ENCODE measurements at regions not wholly inside any gene's neighbourhood (a gene's known extent, or its start where the extent isn't known, plus 50 kb on each side); places are given as distances from the start of the nearest gene placed in this dataset.

DNA sequence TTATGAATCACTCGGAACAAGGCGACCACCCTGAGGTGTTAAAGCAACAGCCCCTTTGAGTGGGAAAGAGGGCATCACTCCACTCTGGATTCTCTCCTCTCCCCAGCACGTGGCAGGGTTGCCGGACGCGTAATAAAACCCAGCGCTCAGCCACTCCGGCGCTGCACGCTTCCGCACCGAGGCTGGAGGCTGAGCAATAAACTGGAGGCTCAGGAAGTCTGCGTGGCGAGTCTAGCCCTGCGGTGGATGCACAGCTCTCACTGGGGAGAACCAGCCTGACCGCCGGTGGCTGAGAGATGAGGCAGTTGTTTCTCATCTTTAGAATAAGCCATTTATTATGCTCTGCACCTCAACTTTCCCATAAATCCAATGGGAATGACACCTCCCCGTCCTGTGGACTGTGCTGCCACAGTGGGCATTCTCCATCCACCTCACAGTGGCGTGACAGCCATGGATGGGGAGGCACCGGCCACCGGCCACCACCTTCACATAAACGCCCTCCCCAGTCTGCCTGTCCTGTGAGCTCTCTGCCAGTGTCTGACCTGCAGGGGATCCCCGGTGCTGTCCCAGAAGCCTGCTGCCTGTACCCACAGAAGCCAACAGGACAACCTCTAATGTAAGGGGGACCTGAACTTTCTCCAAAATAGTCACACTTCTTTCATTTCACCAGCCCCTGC lies 64.2 kb upstream of the GGTLC1 start:
- Mint-ChIP-seq H3K27me3 (no peaks in the 10 kb centered on the region), H3K9me3 (no peaks in the 10 kb centered on the region), H3K27ac (no peak overlapping the region), H3K4me3 (no peak overlapping the region), H3K4me1 (peaks cover 41% of the 10 kb centered on the region), H3K36me3 (ENCODE audit: low read depth) (peaks cover 2% of the 10 kb centered on the region)
- ChIA-PET CTCF (no interaction called here), POLR2A (no interaction called here)
- DNase-seq: no peak

DNA sequence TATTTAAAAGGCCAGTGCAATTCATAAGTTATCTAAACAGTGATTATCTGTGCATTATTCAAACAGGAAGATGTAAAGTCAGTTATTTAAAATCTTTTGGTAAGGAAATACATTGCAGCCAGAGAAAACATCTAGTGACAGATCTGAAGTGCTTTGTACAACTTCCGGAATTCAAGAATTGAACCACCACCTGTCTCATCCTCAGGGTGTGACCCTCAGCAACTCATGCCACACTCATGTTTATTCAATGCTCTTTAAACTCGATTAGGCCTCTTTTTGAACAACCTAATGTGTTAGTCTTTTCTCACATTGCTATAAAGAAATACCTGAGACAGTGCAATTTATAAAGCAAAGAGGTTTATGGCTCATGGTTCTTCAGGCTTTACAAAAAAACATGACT lies 62.6 kb upstream of the GGTLC1 start:
- H3K4me1 Mint-ChIP-seq: peaks cover 52% of the 10 kb centered on the region
- ChIA-PET CTCF (no interaction called here), POLR2A (no interaction called here)
- peaks cover 6% of the 10 kb centered on the region for H3K36me3 Mint-ChIP-seq (ENCODE audit: low read depth)
- no peak overlapping the region for H3K4me3 Mint-ChIP-seq
- DNase-seq: no peak
- no peaks in the 10 kb centered on the region for H3K27me3 Mint-ChIP-seq
- H3K27ac Mint-ChIP-seq: peak overlapping the region; percentile 84
- H3K9me3 Mint-ChIP-seq: peaks cover 3% of the 10 kb centered on the region

DNA sequence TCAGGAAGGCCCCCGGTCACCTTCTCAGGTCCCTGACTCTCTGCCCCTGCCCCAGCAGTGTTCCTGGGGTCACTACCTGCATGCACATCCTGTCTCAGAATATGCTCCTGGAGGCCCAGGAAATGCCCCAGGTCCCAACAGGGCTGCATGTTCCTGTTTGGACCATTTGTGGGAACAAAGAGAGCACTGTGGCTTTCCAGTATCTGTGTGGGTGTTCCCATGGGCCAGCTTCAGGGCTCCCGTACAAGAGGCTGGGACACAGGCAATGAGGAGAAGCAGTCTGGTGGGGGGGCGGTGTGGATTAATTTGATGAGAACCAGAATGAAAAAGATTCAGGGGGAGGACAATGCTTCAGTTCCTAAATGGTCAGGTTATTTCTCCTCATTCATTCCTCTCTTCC lies 61.5 kb upstream of the GGTLC1 start:
- Mint-ChIP-seq H3K4me1 (peaks cover 62% of the 10 kb centered on the region), H3K27me3 (no peaks in the 10 kb centered on the region), H3K36me3 (ENCODE audit: low read depth) (peaks cover 6% of the 10 kb centered on the region), H3K9me3 (peaks cover 3% of the 10 kb centered on the region), H3K4me3 (no peak overlapping the region), H3K27ac (peak overlapping the region; percentile 73)
- ChIA-PET POLR2A (no interaction called here), CTCF (interaction anchor here (0.9 to 1.4 kb wide), 3 partner anchors 11 to 15 kb away, joined by 3 to 4 read pairs (median 3); no protein-coding TSS in a partner anchor)
- DNase-seq: no peak

DNA sequence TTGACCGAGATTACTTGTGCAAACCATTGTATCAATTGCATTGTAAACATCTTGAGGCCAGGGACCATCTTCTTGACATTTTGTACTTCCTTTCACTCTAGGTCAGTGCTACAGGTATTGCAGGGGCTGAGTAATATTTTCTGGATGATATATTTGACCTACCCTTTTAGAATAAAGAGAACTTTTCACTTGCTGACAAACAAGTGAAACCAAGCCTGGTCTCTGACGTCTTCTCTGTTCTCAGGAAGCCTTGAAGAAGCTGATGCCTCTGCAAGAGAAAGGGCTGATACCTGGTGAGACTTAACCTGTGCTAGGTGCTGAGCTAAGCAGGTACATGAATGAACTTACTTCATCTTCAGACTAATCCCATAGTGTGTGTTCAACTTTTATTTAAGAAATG lies 60.5 kb upstream of the GGTLC1 start:
- Mint-ChIP-seq H3K9me3 (peaks cover 3% of the 10 kb centered on the region), H3K4me3 (no peak overlapping the region), H3K27me3 (no peaks in the 10 kb centered on the region), H3K4me1 (peaks cover 69% of the 10 kb centered on the region), H3K27ac (no peak overlapping the region), H3K36me3 (ENCODE audit: low read depth) (peaks cover 6% of the 10 kb centered on the region)
- no peak for DNase-seq
- ChIA-PET CTCF (interaction anchor here (0.7 to 1.4 kb wide), 3 partner anchors 14 to 72 kb away, joined by 3 to 4 read pairs (median 3); no protein-coding TSS in a partner anchor), POLR2A (no interaction called here)

DNA sequence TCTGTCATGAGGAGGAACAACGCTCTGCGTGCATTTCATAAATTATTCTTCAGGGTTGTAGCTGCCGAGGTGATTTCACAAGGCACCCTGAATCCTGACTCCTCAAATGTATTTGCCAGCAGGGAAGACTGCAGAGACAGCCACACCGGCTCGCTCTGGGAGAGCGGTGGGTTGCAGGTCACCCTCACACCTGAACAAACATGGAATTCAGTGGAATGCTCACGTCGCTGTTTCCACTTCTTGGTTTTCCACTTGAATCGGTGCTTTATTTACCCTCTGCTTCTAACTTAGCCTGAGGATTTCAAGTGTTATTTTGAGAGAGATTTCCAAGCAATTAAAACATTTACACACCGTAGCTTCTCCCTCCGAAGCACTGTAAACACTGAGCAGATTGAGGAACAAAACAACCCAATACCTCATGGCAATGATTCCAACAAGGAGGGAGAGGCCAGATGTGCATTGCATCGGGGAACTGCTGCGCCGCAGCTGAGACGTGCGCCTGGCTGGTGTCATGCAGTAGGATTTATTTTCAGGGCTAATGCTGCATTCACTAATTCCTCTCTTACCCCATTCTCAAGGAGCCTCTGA lies 59.5 kb upstream of the GGTLC1 start:
- Mint-ChIP-seq H3K4me1 (peaks cover 69% of the 10 kb centered on the region), H3K27ac (no peak overlapping the region), H3K36me3 (ENCODE audit: low read depth) (peaks cover 6% of the 10 kb centered on the region), H3K27me3 (no peaks in the 10 kb centered on the region), H3K9me3 (peaks cover 3% of the 10 kb centered on the region), H3K4me3 (no peak overlapping the region)
- ChIA-PET CTCF (interaction anchor here (0.7 to 1.3 kb wide), 2 partner anchors 10 to 36 kb away, joined by 3 to 5 read pairs; no protein-coding TSS in a partner anchor), POLR2A (no interaction called here)
- no peak for DNase-seq

DNA sequence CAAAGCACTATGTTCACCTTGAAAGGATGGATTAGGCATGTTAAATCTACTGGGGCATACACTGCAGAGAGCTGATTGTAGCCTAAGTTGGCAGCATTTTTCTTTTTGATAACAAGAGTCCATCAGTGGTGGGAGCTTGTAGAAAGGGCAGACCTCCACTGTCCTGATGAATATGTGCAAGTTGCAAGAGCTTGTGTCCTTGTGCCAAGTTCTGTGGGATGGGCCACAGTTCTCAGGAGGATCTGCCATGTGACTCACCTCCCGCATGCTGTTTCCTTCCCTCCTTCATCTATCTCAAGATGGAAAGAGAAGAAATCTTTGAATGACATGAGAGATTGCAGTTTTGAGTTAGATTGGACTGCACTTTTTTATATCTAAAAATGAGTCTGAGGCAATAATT lies 58.3 kb upstream of the GGTLC1 start:
- Mint-ChIP-seq H3K36me3 (ENCODE audit: low read depth) (peaks cover 6% of the 10 kb centered on the region), H3K9me3 (peaks cover 3% of the 10 kb centered on the region), H3K27ac (peak overlapping the region; percentile 28), H3K27me3 (no peaks in the 10 kb centered on the region), H3K4me1 (peaks cover 65% of the 10 kb centered on the region), H3K4me3 (no peak overlapping the region)
- CTCF ChIA-PET: interaction anchor here (0.7 to 1.3 kb wide), 2 partner anchors 9 to 721 kb away, joined by 3 to 5 read pairs; no protein-coding TSS in a partner anchor
- DNase-seq: no peak
- POLR2A ChIA-PET: interaction anchor here (0.5 kb wide), 1 partner anchor 9 kb away, joined by 3 read pairs; no protein-coding TSS in a partner anchor

DNA sequence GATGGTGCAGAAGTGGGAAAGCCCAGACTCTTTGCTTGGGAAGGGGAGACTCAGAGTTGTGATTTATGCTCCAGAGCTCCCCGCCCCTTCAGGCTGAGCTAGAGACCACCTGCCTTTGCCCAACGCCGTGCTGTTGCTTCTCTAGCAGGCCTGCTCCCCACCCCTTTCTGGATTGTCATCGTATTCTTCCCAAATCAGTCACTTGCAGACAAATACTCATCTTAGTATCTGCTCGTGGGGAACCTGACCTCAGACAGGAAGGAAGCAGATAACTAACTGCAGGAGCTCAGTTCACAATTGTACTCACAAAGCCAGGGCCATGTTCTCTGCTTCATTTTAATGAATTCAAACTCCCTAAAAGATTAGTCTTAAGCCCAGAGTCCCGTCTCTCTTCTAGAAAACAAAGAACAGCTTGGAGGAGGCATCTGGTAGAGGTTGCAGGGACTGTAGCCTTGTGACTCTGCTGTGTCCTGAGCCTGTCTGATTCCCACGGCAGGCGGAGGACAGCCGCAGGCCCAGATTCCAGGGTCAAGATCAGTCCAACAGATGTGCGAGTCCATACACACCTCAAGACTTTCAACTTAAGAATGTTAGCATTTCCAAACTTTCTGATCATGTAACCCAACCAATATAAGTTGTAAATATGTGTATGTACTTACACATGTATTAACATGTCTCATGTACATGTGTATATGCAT lies 57.2 kb upstream of the GGTLC1 start:
- Mint-ChIP-seq H3K9me3 (peaks cover 3% of the 10 kb centered on the region), H3K4me3 (peak overlapping the region; percentile 9), H3K27ac (peak overlapping the region; percentile 83), H3K27me3 (no peaks in the 10 kb centered on the region), H3K36me3 (ENCODE audit: low read depth) (peaks cover 6% of the 10 kb centered on the region), H3K4me1 (peaks cover 55% of the 10 kb centered on the region)
- ChIA-PET CTCF (interaction anchor here (0.9 to 1.3 kb wide), 5 partner anchors 10 to 23 kb away, joined by 3 to 6 read pairs (median 4); no protein-coding TSS in a partner anchor), POLR2A (no interaction called here)
- DNase-seq: peak; percentile 54

DNA sequence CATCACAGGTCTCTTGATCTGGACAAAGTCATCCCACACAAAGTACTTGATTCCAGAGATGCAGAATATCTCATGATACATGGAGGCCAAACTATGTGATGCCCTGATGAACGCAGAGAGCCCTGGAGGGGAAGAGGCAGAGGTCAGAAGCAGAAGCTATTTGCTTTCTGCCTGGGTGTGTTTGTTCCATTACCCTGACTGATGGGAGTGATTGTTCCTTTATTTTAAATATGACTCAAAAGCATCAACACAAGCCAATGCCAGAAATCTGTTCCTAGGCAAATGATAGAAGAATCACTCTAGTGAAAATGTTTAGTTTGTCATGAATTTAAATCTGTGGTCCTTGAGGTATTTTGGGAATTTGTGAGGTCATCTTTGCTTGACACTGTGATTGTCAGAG lies 54.7 kb upstream of the GGTLC1 start:
- POLR2A ChIA-PET: no interaction called here
- DNase-seq: no peak
- peaks cover 3% of the 10 kb centered on the region for H3K9me3 Mint-ChIP-seq
- H3K27me3 Mint-ChIP-seq: no peaks in the 10 kb centered on the region
- peaks cover 4% of the 10 kb centered on the region for H3K36me3 Mint-ChIP-seq (ENCODE audit: low read depth)
- no peak overlapping the region for H3K4me3 Mint-ChIP-seq
- H3K27ac Mint-ChIP-seq: no peak overlapping the region
- CTCF ChIA-PET: interaction anchor here (1.4 kb wide), 2 partner anchors 13 to 23 kb away, joined by 3 to 6 read pairs; no protein-coding TSS in a partner anchor
- H3K4me1 Mint-ChIP-seq: peaks cover 42% of the 10 kb centered on the region

DNA sequence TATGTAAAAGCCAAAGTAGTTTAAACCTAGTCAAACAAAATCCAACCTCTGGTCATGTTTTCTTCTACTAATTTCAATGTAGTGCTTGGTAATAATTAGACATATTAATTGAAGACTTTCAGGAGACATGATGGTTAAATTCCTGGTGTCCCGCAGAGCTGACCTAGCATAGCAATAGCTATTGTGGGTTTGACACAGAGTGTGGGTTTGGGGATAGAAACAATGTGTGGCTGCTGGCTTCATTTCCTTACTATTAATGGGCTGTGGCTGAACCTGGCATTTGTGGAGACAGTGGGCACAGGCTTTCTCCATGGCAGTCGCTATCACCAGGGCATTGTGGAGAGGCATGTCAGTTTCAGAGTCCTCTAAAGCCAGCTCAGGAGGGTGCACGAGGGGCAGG lies 54.1 kb upstream of the GGTLC1 start:
- Mint-ChIP-seq H3K27me3 (no peaks in the 10 kb centered on the region), H3K36me3 (ENCODE audit: low read depth) (peaks cover 4% of the 10 kb centered on the region), H3K4me3 (no peak overlapping the region), H3K4me1 (peaks cover 42% of the 10 kb centered on the region), H3K27ac (no peak overlapping the region), H3K9me3 (peaks cover 3% of the 10 kb centered on the region)
- no peak for DNase-seq
- CTCF ChIA-PET: interaction anchor here (1.4 kb wide), 2 partner anchors 12 to 22 kb away, joined by 3 to 6 read pairs; no protein-coding TSS in a partner anchor
- POLR2A ChIA-PET: no interaction called here

DNA sequence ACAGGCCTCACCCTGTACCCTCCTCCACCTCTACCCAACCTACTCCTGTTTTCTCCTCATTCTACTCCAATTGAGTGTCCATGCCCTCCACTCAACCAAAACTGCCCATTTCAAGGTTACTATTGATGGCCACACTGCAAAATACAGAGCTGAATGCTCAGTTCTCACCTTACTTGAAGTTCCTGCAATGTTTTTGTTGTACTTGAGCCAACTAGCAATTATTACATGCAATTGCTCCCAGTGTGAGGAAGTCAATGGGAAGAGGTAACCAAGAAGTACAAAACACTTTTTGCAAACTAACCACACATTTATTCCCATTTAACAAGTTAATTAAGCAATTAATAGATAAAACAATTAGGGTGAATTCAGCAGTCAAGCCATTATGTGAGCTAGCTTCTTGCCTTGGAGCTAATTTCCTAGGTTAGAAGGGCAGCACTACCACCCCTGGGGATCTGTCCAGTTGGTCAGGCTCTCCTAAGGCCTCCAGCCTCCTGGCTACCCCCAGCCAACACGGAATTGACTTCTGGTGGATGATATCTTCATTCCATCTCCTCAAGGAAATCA lies 52.4 kb upstream of the GGTLC1 start:
- POLR2A ChIA-PET: no interaction called here
- DNase-seq: no peak
- H3K4me1 Mint-ChIP-seq: peaks cover 30% of the 10 kb centered on the region
- no peak overlapping the region for H3K27ac Mint-ChIP-seq
- H3K4me3 Mint-ChIP-seq: no peak overlapping the region
- H3K9me3 Mint-ChIP-seq: no peaks in the 10 kb centered on the region
- H3K36me3 Mint-ChIP-seq (ENCODE audit: low read depth): no peaks in the 10 kb centered on the region
- CTCF ChIA-PET: no interaction called here
- H3K27me3 Mint-ChIP-seq: no peaks in the 10 kb centered on the region

DNA sequence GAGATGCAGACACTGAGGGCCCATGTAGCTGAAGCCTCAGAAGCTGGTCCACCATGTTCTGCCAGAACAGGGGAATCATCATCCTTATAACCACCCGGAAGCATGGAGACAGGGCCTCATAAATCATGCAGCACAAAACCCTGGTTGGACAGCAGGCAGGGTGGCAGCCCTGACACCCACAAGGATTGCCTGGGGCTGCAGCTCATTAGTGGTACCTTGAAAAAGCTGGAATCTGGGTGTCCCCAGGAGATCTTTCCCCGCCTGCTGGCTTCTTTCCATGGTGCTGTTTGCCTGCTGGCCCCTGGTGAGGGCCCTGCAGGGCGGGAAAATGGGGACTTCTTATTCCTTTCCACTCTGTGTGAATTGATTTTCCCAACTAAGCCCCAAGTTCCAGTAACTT lies 50.6 kb upstream of the GGTLC1 start:
- no peaks in the 10 kb centered on the region for H3K36me3 Mint-ChIP-seq (ENCODE audit: low read depth)
- ChIA-PET CTCF (interaction anchor here (1.5 to 4.0 kb wide), 2 partner anchors 12 to 21 kb away, joined by 3 to 21 read pairs; no protein-coding TSS in a partner anchor), POLR2A (no interaction called here)
- no peak overlapping the region for H3K27ac Mint-ChIP-seq
- H3K27me3 Mint-ChIP-seq: no peaks in the 10 kb centered on the region
- H3K4me3 Mint-ChIP-seq: no peak overlapping the region
- DNase-seq: no peak
- peaks cover 5% of the 10 kb centered on the region for H3K9me3 Mint-ChIP-seq
- peaks cover 18% of the 10 kb centered on the region for H3K4me1 Mint-ChIP-seq

Measured in activated CD4-positive, alpha-beta T cell treated with anti-CD3 and anti-CD28 coated beads, Interleukin-2, amount 10 ng/mL, durations not matched to agents 7 days and 5 days (primary cell).